ENCODE measurements at regions not wholly inside any gene's neighbourhood (a gene's known extent, or its start where the extent isn't known, plus 50 kb on each side); places are given as distances from the start of the nearest gene placed in this dataset.

GRCh38 chr4:12902735-12903134 lies 581.4 kb downstream of the RAB28 start:
- no peaks in the 10 kb centered on the region for H3K9me3 Mint-ChIP-seq
- no peak overlapping the region for H3K4me3 Mint-ChIP-seq
- H3K4me1 ChIP-seq (ENCODE audit: insufficient read depth): peaks cover 7% of the 10 kb centered on the region
- H3K4me2 ChIP-seq: no peak overlapping the region
- peaks cover 16% of the 10 kb centered on the region for H3K4me1 Mint-ChIP-seq
- H3F3A ChIP-seq (replicated peaks; ENCODE audit: low read depth): no peaks in the 10 kb centered on the region
- H4K20me1 ChIP-seq (replicated peaks; ENCODE audit: insufficient read depth): no peaks in the 10 kb centered on the region
- no peaks in the 10 kb centered on the region for H3K9me2 ChIP-seq (ENCODE audit: insufficient read depth)
- no peak for TF ChIP-seq JUNB (IDR thresholded peaks at IDR 0.05; ENCODE audit: unreplicated experiment)
- no peak for TF ChIP-seq POLR2AphosphoS5 (IDR thresholded peaks at IDR 0.05; ENCODE audit: low read depth)
- no peak for TF ChIP-seq EZH2phosphoT487 (IDR thresholded peaks at IDR 0.05; ENCODE audit: unreplicated experiment)
- TF ChIP-seq, protein P1, sequence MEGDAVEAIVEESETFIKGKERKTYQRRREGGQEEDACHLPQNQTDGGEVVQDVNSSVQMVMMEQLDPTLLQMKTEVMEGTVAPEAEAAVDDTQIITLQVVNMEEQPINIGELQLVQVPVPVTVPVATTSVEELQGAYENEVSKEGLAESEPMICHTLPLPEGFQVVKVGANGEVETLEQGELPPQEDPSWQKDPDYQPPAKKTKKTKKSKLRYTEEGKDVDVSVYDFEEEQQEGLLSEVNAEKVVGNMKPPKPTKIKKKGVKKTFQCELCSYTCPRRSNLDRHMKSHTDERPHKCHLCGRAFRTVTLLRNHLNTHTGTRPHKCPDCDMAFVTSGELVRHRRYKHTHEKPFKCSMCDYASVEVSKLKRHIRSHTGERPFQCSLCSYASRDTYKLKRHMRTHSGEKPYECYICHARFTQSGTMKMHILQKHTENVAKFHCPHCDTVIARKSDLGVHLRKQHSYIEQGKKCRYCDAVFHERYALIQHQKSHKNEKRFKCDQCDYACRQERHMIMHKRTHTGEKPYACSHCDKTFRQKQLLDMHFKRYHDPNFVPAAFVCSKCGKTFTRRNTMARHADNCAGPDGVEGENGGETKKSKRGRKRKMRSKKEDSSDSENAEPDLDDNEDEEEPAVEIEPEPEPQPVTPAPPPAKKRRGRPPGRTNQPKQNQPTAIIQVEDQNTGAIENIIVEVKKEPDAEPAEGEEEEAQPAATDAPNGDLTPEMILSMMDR (conservative IDR thresholded peaks at IDR 0.05; ENCODE audit: low read depth in 2 of 2): no peak
- TF ChIP-seq EZH2 (IDR thresholded peaks at IDR 0.05; ENCODE audit: low read depth, unreplicated experiment): no peak
- TF ChIP-seq NANOG (IDR thresholded peaks at IDR 0.05; ENCODE audit: borderline replicate concordance): no peak
- TF ChIP-seq, protein P2, sequence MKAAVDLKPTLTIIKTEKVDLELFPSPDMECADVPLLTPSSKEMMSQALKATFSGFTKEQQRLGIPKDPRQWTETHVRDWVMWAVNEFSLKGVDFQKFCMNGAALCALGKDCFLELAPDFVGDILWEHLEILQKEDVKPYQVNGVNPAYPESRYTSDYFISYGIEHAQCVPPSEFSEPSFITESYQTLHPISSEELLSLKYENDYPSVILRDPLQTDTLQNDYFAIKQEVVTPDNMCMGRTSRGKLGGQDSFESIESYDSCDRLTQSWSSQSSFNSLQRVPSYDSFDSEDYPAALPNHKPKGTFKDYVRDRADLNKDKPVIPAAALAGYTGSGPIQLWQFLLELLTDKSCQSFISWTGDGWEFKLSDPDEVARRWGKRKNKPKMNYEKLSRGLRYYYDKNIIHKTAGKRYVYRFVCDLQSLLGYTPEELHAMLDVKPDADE (IDR thresholded peaks at IDR 0.05): no peak
- TF ChIP-seq CREB1 (CRISPR knock-in tag; IDR thresholded peaks at IDR 0.05; ENCODE audit: low read depth): no peak
- TF ChIP-seq STAT1 (IDR thresholded peaks at IDR 0.05; ENCODE audit: unreplicated experiment): no peak
- no peak for TF ChIP-seq ZNF331 (CRISPR knock-in tag; IDR thresholded peaks at IDR 0.05; ENCODE audit: low read depth)
- no peak for TF ChIP-seq REST (IDR thresholded peaks at IDR 0.05; ENCODE audit: unreplicated experiment)
- no peak for TF ChIP-seq ZNF114 (CRISPR knock-in tag; IDR thresholded peaks at IDR 0.05)
- no peak for TF ChIP-seq ZNF462 (CRISPR knock-in tag; IDR thresholded peaks at IDR 0.05)
- no peak overlapping the region for H3K4me3 ChIP-seq
- H3K79me2 ChIP-seq (replicated peaks; ENCODE audit: insufficient read depth): no peaks in the 10 kb centered on the region
- peaks cover 5% of the 10 kb centered on the region; the same call in 1 of the 3 replicates for H3K36me3 Mint-ChIP-seq (ENCODE audit: low read depth)
- no peaks in the 10 kb centered on the region for H3K27me3 ChIP-seq (ENCODE audit: insufficient read depth)
- no peaks in the 10 kb centered on the region for H3K36me3 ChIP-seq (ENCODE audit: insufficient read depth)
- peaks cover 1% of the 10 kb centered on the region for H3K27me3 Mint-ChIP-seq (ENCODE audit: insufficient read depth, low read depth, poor library complexity)
- no peak for DNase-seq (ENCODE audit: low spot score)
- no peak overlapping the region for H3K27ac Mint-ChIP-seq
- no peak overlapping the region for H3K27ac ChIP-seq (ENCODE audit: low read depth)
- ATAC-seq: no peak
- no peak overlapping the region for H2AFZ ChIP-seq
